GM18498 (cell line): ENCODE measurements at regions not wholly inside any gene's neighbourhood (a gene's known extent, or its start where the extent isn't known, plus 50 kb on each side); places are given as distances from the start of the nearest gene placed in this dataset.

Source experiments
- ATAC-seq: cut with Tn5 transposase; IDR thresholded peaks from one replicate; pipeline ENCODE4 v1.9.1; 2021; ENCODE audit warnings: mild to moderate bottlenecking, moderate library complexity; ENCODE audit not compliant: unreplicated experiment

DNA sequence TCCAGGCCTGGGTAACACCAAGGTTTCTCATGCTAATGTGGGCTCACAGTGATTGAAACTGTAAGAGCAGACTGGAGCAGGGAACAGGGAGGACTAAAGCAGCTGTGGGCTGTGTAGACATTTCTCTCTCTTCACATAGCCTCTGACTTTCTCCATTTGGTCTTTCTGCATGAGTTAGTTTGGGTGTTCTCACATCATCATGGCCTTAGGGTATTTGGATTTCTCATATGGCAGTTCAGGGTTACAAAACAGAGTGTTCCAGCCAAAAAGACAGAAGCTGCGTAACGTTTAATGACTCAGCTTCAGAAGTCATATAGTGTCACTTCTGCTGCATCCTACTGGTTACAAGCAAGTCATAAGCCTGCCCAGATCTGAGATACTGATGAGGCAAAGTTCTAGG is 52.0 kb upstream of the OSBPL8 start:
- ATAC-seq, result no peak

DNA sequence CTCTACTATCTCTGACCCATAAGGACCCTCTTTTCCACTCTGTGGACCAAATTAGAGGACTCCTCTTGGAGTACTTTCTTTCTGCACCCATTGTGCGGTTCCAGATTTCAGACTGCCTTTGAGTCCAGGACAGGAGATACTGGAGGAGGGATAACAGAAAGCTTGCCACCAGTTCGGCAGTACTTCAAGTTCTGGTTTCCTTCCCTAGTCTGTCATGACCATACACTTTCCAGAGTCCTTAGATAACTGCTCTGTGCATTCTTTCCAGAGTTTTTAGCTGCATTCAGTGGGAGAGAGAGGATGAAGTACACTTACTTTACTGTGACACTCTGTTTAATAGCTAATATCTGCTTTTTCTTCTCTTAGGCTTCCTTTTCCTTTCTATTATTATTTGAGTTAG is 54.8 kb upstream of the OSBPL8 start:
- no peak for ATAC-seq

DNA sequence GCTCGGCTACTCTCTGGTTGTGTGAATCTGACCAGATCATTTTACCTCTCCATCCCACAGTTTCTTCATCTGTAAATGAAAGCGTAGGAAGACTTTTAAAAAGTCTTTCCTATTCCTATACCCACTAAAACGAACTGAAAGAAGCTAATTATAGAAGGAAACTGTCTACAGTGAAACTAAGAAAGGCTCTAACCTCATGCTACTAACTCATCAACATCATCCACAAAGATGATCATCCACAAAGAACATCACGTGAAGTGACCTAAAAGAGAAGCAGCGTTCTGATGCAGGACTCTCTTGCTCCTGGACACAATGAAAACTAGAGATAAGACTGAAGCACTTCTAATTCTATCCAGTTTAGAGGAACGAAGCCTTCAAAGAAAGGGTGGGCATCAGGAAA is 58.5 kb upstream of the OSBPL8 start:
- no peak for ATAC-seq

DNA sequence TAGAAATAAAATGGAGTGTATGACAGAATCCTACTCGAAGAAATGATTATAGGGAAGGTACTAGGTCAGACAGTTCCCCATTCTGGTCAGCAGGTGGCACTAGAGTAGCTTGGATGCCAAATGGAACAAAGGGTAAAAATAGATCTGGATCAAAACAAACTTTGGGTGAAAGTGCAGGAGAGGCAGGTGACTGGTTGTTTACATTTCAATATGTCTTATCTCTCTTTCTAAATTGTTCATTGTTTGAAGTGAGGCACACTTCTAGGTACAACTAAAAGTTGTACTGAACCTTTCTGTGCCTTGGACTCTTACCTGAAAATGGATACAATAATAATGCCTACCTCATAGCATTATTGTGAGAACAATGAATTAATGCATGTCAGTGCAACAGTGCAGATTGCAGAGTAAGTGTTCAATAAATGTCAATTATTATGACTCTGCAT is 62.0 kb upstream of the OSBPL8 start:
- ATAC-seq, result peak; percentile 78

DNA sequence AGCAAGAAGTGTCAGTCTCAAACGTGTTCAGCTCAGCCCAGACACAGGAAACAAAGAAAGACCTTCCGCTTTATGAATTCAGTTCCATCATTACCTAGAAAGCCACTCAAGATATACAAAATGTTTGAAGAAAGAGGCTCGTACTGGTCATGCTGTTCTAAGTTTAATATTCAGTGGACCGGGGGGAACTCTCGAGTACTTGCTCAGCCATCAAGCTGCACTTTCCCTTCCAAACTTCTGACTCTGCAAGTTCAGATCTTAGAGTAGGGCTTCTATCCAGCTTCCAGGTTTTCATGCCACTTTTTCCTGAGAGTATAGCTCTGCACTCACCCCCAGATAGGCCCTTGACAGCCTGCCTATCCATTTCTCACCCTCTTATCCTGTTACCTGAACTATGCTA is 62.8 kb upstream of the OSBPL8 start:
- ATAC-seq, result no peak

DNA sequence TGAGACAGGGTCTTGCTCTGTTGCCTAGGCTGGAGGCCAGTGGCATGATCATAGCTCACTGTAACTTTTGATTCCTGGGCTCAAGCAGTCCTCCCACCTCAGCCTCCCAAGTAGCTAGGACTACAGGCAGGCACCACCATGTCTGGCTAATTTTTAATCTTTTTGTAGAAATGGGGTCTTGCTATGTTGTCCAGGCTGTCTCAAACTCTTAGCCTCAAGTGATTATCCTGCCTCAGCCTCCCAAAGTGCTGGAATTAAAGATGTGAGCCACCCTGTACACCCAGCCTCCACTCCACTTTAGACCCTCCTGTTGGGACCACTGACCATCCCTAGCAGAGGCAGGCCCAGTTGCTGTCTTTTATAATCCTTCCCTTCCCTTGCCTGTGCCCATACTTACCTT is 63.3 kb upstream of the OSBPL8 start:
- no peak for ATAC-seq

DNA sequence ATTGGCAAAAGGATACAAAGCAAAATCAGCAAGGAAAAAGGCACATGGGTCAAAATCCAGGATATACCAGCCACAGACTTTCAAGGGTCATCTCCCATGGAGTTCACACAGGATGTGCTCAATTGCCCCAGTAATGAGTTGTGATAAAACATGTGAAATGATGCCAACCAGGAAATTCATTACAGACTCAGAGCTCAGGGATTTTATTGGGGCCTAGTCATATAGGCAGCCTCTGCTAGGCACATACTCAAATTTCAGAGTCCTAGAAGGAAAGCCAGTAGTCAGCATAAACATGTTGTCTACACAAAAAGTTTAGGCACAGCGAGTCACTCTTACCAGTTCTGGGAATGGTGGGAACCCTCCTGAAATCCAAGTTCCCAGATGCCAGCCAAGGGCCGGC is 64.4 kb upstream of the OSBPL8 start:
- ATAC-seq, result no peak

DNA sequence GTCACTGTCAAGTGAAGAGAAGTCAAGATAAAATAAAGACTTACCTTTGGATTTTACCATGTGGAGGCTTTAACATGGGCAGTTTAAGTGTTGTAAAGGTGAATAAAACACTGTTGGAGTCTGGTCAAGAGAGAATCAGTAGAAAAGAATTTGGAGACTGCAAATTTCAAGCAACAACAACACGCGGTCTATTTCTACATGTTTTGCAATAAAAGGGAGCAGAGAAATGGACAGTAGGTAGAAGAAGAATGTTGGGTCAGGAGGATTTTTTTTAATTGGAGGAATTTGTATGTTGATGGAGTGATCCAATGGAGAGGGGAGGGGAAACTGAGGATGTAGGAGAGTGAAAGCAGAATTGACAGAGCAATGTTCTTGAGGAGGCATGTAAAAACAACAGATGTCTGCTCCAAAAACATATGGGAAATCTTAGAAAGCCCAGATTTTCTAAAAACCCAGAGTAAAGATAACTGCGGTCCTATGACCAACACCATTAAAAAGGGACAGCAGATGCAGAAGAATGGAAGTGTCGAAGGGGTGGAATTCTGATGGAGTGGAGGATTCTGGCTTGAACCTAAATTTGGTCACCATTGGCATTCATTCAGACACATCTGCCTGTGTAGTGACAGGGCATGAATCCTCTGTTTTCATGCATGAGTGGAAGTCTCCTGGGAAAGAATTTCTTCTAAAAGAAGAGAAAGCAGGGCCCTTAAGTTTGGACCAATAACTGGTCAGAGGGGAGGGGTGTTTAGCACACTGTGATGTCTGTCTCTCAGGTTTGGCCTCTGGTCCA is 68.0 kb upstream of the OSBPL8 start:
- ATAC-seq, result no peak

DNA sequence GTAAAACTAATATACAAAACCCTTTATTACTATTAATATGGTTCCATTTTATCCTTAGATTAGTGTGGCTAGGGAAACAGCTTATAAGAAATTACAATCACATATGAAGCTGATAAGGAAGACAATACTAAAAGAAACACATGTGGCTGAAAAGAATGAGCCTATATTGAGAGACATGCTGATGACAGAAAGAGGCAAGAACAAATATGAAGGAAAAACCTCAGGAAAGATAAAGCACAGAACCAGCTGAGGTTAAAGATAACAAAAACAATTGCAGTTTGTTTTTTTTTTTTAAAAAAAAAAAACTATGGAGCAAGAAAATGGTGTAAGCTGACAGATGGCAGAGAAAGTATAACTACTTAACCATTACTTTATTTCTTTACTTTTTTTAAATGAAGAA is 69.2 kb upstream of the OSBPL8 start:
- ATAC-seq, result no peak

DNA sequence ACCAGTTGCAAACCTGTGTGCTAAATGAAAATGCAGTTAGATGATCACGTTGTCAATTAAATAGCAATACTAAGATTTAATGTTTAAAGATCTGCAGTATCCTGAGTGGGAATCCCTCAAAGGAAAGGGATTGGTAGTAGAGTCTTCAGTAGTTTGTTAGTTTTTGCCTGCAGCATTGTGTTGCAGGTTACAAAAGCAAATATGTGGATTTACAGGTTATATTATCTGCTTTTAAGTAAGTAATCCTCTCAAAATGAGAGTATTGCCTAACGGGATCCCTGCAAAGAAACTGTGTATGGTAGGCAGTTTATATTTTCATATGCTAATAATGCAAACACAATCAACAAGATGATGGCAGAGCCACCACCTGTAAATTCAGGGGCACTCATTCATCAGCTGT is 72.2 kb upstream of the OSBPL8 start:
- ATAC-seq, result no peak

DNA sequence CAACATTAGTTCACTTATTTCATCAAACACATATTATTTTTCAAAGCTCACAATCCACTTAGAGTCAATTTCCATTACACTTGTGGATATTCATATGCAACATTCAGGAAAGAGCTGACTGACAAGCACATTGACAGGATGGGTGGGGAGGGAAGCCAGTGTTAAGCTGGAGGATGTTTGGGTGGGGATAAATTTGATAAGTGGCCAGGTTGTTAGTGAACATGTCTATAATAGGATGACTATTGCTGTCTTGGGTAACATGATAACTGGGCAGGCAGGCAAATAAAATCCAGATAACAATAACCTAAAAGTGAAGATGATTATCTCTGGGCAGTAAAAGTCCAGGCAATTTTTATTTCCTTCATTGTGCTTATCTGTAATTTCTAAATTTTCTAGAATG is 73.8 kb upstream of the OSBPL8 start:
- ATAC-seq, result no peak

DNA sequence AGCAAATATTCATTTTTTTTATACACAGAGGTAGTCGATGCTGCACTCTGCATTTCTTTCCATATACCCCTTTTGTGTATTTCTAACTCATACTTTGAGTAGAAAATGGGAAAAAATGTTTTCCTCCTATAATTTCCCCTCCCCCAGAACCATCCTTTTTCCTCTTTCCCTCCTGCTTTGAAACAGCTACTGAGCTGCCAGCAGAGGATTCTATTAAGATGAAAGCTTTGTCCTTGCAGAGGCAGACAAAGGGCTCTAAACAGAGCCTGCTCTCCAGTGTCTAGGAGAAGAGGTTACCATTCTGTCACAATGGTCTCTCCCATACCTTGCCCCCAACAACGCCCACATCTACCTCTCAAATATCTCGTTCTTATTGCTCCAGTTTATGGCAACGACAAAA is 74.6 kb upstream of the OSBPL8 start:
- ATAC-seq, result no peak

DNA sequence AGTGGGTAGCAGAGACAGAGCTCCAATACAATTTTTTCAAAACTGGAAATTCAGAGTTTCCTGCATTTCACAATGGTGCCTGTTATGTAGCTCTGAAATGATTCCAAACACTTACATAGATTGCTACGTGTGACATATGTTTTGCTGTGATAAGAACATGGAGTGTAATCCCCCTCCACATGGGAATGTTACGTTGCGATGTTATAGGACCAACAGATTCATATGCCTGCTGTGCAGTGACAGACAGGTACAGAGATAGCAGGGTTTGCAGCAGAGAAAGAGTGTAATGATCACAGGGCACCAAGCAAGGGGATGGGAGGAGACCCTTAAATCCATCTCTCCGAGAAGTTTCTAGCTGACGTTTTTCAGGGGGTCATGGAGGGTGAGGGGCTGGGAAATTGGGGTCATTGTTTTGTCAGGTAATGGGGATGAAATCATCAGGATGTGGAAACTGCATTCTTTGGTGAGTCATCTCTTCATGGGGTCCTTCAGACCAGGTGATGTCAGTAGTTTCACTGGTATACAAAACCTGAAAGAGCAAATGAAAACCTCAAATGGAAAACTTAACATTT is 76.6 kb upstream of the OSBPL8 start:
- ATAC-seq, result no peak

DNA sequence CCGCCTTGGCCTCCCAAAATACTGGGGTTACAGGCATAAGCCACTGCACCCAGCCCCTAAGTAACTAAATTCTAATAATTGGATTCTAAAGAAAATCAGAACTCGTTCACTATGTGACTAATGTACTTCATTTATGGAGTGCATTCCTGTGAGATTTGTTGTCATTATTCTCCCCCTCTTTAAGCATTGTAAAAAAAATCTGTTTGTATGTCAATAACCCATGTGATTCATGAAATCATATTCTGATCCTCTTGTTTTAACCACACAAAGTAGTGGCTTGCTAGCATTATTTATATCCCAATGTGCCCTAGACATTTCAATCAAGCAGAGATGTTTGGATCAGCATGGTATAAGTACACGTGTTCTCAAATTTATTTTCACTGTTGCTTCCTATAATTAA is 78.2 kb upstream of the OSBPL8 start:
- no peak for ATAC-seq

DNA sequence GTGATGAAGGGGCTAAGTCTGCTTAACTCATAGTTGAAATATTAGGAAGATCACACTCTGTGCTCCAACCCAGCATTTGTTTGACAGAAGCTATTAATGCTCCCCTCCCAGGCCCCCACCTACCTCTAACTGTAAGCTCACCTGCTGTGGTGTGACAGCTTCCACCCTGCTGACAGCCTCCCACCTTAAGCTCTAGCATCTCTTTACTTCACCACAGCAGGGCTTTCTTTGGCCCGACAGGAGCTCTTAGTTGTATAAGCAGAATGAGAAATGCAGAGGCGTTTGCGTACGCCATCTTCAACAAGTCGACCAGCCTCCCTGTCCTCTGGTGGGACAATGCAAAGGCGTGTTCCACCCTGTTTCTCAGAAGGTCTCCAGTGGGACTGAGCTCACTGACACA is 80.1 kb upstream of the OSBPL8 start:
- ATAC-seq, result no peak

DNA sequence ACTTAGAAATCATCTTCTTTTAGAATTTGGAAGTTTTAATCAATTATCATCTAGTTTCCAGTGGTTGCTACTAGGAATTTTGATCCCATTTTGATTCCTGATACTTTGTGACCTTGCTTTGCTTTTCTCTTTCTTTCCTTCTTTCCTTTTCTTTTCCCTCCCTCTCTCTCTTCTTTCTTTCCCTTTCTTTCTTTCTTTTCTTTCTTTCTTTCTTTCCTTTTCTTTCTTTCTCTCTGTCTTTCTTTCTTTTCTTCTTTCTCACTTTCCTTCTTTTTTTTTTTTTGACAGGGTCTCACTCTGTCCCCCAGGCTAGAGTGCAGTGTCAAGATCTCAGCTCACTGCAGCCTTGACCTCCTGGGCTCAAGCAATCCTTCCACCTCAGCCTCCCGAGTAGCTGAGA is 81.5 kb upstream of the OSBPL8 start:
- no peak for ATAC-seq

DNA sequence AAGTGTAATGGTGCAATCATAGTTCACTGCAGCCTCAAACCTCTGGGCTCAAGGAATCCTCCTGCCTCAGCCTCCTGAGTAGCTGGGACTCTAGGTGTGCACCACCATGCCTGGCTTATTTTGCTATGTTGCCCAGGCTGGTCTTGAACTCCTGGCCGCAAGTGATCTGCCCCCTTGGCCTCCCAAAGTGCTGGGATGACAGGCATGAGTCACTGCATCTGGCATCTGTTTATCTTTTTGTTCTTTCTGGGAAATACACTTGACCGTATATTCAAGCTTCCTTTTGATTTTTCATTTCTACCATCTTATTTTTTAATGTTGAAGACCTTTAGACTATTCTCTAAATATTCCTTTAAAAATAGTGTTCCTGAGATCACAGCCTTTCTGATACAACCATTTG is 82.4 kb upstream of the OSBPL8 start:
- ATAC-seq, result no peak

DNA sequence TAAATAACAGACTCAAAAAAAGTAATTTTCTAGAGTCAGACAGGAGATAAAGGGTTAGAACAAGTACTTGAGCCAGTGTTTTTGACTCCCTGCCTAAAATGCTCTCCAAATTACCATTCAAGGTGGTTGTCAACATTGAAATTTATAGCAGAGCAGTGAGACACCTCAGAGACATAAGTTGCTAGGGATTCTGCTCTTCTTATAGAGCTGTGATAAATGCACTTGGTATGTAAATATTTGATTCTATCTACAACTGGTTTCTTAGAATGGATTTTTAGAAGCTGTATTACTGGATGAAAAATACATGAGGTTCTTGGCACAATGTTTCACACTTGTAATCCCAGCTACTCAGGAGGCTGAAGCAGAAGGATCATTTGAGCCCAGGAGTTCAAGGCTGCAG is 83.9 kb upstream of the OSBPL8 start:
- ATAC-seq, result no peak

DNA sequence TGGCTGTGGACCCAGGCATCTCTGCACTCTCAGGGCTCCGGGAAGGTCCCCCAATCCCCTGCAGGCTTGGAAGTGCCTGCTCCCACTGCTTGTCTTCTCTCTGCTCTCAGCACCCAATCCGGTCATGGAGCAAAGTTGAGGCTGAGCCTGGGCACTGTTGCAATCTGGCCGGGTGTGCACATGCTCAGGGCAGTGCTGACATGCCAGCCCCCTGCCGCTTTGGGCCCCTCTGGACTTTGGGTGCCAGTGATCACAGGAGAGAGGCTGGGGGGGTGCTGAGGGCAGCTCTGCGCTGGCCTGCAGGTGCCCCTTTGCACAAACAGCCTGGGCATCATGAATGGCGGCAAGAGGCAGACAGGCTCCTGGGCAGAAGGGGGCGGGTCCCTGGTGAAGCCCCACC is 85.4 kb upstream of the OSBPL8 start:
- ATAC-seq, result no peak

DNA sequence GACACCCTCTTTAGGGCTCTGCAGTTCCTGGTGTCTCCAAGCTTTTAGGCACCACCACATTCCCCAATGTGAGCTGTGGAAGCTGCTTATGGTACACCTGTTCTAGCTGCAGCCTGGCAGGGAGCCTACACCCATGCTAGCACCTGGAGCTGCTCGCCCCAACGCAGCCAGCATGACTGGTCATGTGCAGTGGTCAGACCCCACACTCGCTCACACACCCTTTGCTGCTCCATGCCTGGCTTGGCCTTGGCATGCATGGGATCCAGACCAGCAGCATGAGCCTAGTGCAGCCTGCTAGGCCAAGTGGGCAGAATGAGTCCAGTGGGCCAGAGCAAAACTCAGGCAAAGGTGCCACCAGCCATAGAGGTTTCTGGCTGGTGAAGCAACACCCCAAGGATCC is 86.4 kb upstream of the OSBPL8 start:
- no peak for ATAC-seq

DNA sequence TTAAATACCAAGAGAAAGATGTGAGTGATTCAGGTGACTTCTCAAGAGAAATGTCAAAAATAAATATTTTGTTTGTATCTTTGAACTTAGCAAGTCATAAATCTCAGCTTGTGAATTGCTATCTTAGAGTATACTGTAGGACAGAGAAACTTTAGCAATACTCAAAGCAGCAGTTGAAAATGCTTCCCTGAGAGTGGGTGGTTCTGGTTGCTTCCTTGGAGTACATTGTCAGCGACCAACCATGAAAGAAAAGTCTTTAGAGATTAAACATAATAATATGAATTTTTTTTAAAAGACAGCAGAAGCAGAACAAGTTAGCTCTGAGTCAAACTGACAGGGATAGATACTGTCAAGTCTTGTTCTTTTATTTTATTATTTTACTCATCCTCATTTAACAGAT is 86.8 kb upstream of the OSBPL8 start:
- no peak for ATAC-seq

DNA sequence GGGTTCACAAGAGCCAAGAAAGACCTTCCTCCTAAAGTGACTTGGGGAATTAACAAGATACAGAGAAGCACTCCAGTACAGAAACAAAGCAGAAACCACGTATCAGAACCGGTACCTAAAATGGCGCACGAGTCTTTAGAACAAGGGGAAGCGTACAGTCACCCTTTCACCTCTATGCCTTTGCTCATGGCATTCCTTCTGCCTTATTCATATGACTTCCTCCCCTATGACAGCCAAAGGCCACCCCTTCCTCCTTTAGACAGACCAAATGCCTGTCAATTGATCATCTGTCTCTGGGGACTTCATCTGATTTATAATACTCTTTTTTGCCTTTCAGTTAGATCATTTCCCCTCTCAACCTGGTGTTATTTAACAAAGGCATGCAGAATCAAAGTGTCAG is 89.5 kb upstream of the OSBPL8 start:
- no peak for ATAC-seq

DNA sequence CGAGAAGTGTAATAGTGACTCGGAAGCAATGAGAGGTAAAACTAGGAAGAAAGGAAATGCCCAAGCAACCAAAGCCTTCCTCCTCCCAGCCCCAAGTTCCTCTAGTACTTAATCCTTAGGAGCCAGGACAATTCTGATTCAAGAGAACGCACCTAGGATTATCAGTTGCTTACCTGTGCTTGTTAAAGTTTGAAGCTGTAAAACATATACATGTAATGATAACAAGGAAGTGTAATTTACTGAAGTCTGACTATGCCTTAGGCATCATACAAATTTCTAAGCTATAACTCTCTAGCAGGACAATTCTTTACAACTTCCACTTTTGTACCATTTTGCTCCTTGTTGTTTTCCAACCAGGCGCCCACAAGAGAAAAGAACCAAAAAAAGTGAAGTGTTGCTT is 92.8 kb upstream of the OSBPL8 start:
- no peak for ATAC-seq
